ENCODE measurements at regions not wholly inside any gene's neighbourhood (a gene's known extent, or its start where the extent isn't known, plus 50 kb on each side); places are given as distances from the start of the nearest gene placed in this dataset.

GRCh38 chr4:26024079-26024478, 110.1 kb downstream of the SMIM20 start:
- H3K27ac ChIP-seq (ENCODE audit: low read depth, low read length), result no peak overlapping the region
- no peak overlapping the region for H3K23ac ChIP-seq (ENCODE audit: insufficient read length)
- H4K8ac ChIP-seq (ENCODE audit: extremely low read depth, insufficient read depth, low read length), result no peak overlapping the region
- H3K79me2 ChIP-seq (ENCODE audit: control insufficient read depth in 1 of 2, insufficient read depth in 2 of 2, low read length in 2 of 2), result no peaks in the 10 kb centered on the region
- no peak overlapping the region for H4K91ac ChIP-seq (replicated peaks; ENCODE audit: insufficient read length, low read length)
- ChIA-PET POLR2A (ENCODE audit: partially characterized antibody) (no interaction called here), CTCF (ENCODE audit: partially characterized antibody) (interaction anchor here (1.3 to 3.2 kb wide), 2 partner anchors 11 to 23 kb away, joined by 4 to 6 read pairs; no protein-coding TSS in a partner anchor)
- no peaks in the 10 kb centered on the region for H3K9me3 ChIP-seq (ENCODE audit: insufficient read depth in 2 of 2, low read depth in 1 of 2, low read length in 1 of 2)
- H4K20me1 ChIP-seq (replicated peaks in 1 of 2; ENCODE audit: control insufficient read depth in 1 of 2, insufficient read depth in 2 of 2, low read length in 2 of 2), result no peaks in the 10 kb centered on the region
- H3K4me1 ChIP-seq (replicated peaks in 1 of 4; ENCODE audit: control insufficient read depth in 3 of 4, insufficient read depth in 4 of 4, low read length in 3 of 4), result peaks cover 0 to 8% (median 4%) of the 10 kb centered on the region in 4 experiments; a peak in 5 of 7 replicates
- H3K9ac ChIP-seq (replicated peaks in 1 of 4; ENCODE audit: extremely low read depth in 1 of 4, low read depth in 3 of 4, low read length in 3 of 4), result no peak overlapping the region
- H3K18ac ChIP-seq (ENCODE audit: extremely low read depth, low read length), result no peak overlapping the region
- no peak overlapping the region for H3K56ac ChIP-seq (replicated peaks; ENCODE audit: insufficient read length, low read depth, low read length)
- H2AK5ac ChIP-seq (ENCODE audit: low read depth, low read length), result no peak overlapping the region
- H3K4me3 ChIP-seq (ENCODE audit: extremely low read depth in 1 of 4, insufficient read depth in 2 of 4, low read depth in 3 of 4, low read length in 4 of 4), result no peak overlapping the region
- no peak overlapping the region for H4K5ac ChIP-seq (ENCODE audit: insufficient read length, low read depth, low read length)
- no peak overlapping the region for H2AFZ ChIP-seq (ENCODE audit: low read length)
- no peak overlapping the region for H3K4me2 ChIP-seq (ENCODE audit: insufficient read depth in 1 of 2, low read depth in 2 of 2, low read length in 2 of 2)
- H2BK120ac ChIP-seq (replicated peaks; ENCODE audit: low read depth, low read length), result no peak overlapping the region
- no peaks in the 10 kb centered on the region for H3K36me3 ChIP-seq (ENCODE audit: control insufficient read depth in 2 of 4, insufficient read depth in 4 of 4, low read length in 3 of 4)
- no peaks in the 10 kb centered on the region for H3K79me1 ChIP-seq (ENCODE audit: low read depth, low read length)
- peaks cover 6% of the 10 kb centered on the region; the same call in 1 of the 2 replicates for H3K23me2 ChIP-seq (ENCODE audit: low read depth, low read length)
- no peaks in the 10 kb centered on the region for H3K27me3 ChIP-seq (replicated peaks in 1 of 4; ENCODE audit: control insufficient read depth in 3 of 4, extremely low read depth in 1 of 4, insufficient read depth in 3 of 4, low read length in 3 of 4)
- DNase-seq (ENCODE audit: low read depth in 1 of 2, low spot score in 2 of 2) (no peak), FAIRE-seq (no peak)
- H3K14ac ChIP-seq (ENCODE audit: insufficient read length), result no peak overlapping the region
- peak overlapping the region; percentile 16; the same call in 1 of the 2 replicates for H2BK20ac ChIP-seq (ENCODE audit: low read length)
- no peak overlapping the region for H2BK5ac ChIP-seq (ENCODE audit: low read depth, low read length)
- H3K4ac ChIP-seq (replicated peaks; ENCODE audit: insufficient read length, low read depth, low read length), result no peak overlapping the region
- no peak overlapping the region for H2BK12ac ChIP-seq (ENCODE audit: low read depth, low read length)
- H2BK15ac ChIP-seq (ENCODE audit: low read length), result no peak overlapping the region
- 79% methylated on average over 5 of the region's 5 CpGs; no CpG with 5 or more reads in 1 of the 2 experiments for WGBS, 2 experiments (ENCODE audit: extremely low coverage in 1 of 2, insufficient coverage in 1 of 2, insufficient read length in 1 of 2, insufficient replicate concordance in 2 of 2, low coverage in 1 of 2, low lambda C conversion rate in 2 of 2, missing lambda C conversion rate in 1 of 2)
- TF ChIP-seq BRCA1 (IDR thresholded peaks at IDR 0.05; ENCODE audit: low read depth, low read length) (no peak), SIRT6 (IDR thresholded peaks at IDR 0.05; ENCODE audit: low read length) (no peak), SIX5 (IDR thresholded peaks at IDR 0.05; ENCODE audit: low read depth, low read length) (no peak), FOSL1 (IDR thresholded peaks at IDR 0.05; ENCODE audit: insufficient read depth, low read depth, low read length) (no peak), POU5F1 (IDR thresholded peaks at IDR 0.05; ENCODE audit: low read depth, low read length) (no peak), NRF1 (IDR thresholded peaks at IDR 0.05; ENCODE audit: low read depth, low read length) (no peak), HDAC2 (IDR thresholded peaks at IDR 0.05; ENCODE audit: borderline replicate concordance in 1 of 2, low read depth in 2 of 2, low read length in 2 of 2) (no peak), ASH2L (IDR thresholded peaks at IDR 0.05; ENCODE audit: low read length) (no peak), NANOG (IDR thresholded peaks at IDR 0.05; ENCODE audit: insufficient read depth, low read depth, low read length, poor library complexity, severe bottlenecking) (no peak), TAF1 (IDR thresholded peaks at IDR 0.05; ENCODE audit: low read depth, low read length) (no peak), SUZ12 (IDR thresholded peaks at IDR 0.05; ENCODE audit: low read length) (no peak), USF2 (IDR thresholded peaks at IDR 0.05; ENCODE audit: low read length) (no peak), TEAD4 (IDR thresholded peaks at IDR 0.05; ENCODE audit: low read depth, low read length) (no peak), SRF (IDR thresholded peaks at IDR 0.05; ENCODE audit: low read depth, low read length) (no peak), BCL11A (IDR thresholded peaks at IDR 0.05; ENCODE audit: low read depth in 2 of 2, low read length in 2 of 2) (no peak)

Data from H1 (cell line).